ENCODE measurements at regions not wholly inside any gene's neighbourhood (a gene's known extent, or its start where the extent isn't known, plus 50 kb on each side); places are given as distances from the start of the nearest gene placed in this dataset.

DNA sequence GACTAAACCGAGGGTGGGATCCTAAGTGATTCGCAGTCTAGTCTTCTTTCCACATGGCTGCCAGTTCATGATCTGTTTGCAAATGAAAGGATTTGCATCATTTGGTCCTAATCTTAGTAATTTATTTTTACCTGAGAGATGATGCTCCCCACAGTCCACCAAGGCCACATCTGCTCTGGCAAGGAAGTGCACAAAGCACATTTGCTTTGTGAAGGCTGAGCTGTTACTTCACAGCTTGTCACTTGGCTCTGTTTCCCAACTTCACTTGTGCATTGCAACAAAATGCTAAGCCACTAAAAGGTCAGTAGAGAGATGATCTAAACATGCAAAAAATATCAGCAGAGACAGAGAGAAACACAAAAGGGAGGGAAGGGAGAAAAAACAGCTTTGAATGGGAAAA, 128.5 kb upstream of the VLDLR start:
- no peaks in the 10 kb centered on the region for H3K9me3 Mint-ChIP-seq
- H3K36me3 Mint-ChIP-seq: no peaks in the 10 kb centered on the region
- POLR2A ChIA-PET: no interaction called here
- peaks cover 2% of the 10 kb centered on the region for H3K27me3 Mint-ChIP-seq
- ATAC-seq (ENCODE audit: low read depth) (no peak), DNase-seq (no peak)
- H3K4me3 Mint-ChIP-seq: no peak overlapping the region
- no peaks in the 10 kb centered on the region for H3K4me1 Mint-ChIP-seq
- H3K27ac Mint-ChIP-seq: no peak overlapping the region

DNA sequence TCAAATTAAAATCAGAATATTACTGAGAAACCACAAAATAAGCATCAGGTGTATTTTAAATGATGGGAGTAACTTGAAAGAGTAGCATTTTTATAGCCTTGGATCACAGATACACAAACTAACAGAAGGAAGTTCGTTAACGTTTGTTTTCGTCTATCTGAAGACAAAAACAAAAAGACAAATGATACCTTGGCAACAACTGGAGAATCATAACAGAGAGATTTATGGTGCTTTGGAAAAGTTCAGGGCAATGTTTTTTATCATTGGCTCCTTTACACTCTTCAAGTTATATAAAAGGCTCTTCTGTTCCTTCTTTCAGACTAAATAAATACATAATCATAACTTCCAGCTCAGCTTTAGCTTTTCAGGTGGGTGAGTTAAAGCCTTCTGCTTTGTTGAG, 128.1 kb upstream of the VLDLR start:
- Mint-ChIP-seq H3K36me3 (no peaks in the 10 kb centered on the region), H3K27me3 (peaks cover 2% of the 10 kb centered on the region), H3K9me3 (no peaks in the 10 kb centered on the region), H3K4me3 (no peak overlapping the region), H3K4me1 (no peaks in the 10 kb centered on the region), H3K27ac (no peak overlapping the region)
- POLR2A ChIA-PET: no interaction called here
- ATAC-seq (ENCODE audit: low read depth): no peak
- no peak for DNase-seq

DNA sequence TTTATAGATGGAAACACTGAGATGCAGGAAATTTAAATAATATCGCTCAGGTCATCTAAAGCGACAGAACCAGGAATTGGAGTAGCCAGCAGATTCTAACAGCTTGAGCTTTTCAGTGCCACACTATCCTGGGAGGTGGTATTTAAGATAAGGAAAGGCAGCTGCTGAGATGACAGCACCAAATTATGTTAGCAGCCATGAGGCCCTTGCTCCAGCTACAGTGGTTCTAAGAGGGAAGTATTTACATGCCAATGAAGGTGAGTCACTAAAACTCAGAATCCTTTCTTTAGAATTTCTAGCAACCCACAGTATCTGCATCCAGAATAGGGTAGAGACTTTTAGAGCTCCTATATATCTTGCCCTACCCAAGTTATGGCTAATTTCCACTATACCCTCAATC, 127.0 kb upstream of the VLDLR start:
- no peak for DNase-seq
- no peaks in the 10 kb centered on the region for H3K4me1 Mint-ChIP-seq
- no peaks in the 10 kb centered on the region for H3K9me3 Mint-ChIP-seq
- no peak overlapping the region for H3K4me3 Mint-ChIP-seq
- ATAC-seq (ENCODE audit: low read depth): no peak
- H3K36me3 Mint-ChIP-seq: no peaks in the 10 kb centered on the region
- POLR2A ChIA-PET: no interaction called here
- no peak overlapping the region for H3K27ac Mint-ChIP-seq
- peaks cover 2% of the 10 kb centered on the region for H3K27me3 Mint-ChIP-seq

DNA sequence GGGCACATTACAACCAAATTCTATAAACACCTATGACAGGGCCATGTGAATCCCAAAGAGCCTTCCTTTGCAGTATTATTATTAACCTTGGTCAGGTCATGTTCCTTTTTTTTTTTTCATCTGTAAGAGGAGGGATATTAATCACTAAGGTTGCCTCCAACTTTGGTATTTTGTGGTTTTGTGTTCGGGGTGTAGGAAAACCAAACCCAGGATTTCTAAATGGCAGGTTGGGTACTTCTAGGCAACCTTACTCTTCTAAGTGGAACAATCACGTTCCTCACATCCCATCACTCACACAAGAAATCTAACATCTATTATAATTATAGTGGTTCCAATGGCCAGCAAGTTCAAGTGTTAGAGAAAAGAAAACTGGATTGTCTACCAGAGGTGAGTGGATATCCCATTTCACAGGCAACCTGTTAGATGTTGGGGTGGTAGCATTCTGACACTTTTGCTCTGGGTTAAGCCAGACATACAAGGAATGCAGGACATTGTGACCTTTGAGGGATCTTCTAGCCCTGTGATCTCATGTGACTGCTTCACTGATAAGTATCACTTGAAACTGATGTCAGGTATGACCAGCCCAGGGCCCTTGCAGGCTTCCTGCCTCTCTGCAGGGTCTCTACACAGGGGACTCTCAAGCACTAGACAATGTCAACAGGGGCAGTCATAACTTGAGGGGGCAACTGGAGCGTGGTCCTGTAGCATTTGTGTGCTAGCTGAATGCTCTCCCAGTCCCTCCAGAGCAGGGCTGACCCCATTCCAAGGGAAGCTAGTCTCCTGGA, 126.2 kb upstream of the VLDLR start:
- Mint-ChIP-seq H3K36me3 (no peaks in the 10 kb centered on the region), H3K27ac (no peak overlapping the region), H3K4me3 (no peak overlapping the region), H3K27me3 (peaks cover 2% of the 10 kb centered on the region), H3K9me3 (no peaks in the 10 kb centered on the region), H3K4me1 (no peaks in the 10 kb centered on the region)
- ATAC-seq (ENCODE audit: low read depth): no peak
- no peak for DNase-seq
- POLR2A ChIA-PET: no interaction called here

DNA sequence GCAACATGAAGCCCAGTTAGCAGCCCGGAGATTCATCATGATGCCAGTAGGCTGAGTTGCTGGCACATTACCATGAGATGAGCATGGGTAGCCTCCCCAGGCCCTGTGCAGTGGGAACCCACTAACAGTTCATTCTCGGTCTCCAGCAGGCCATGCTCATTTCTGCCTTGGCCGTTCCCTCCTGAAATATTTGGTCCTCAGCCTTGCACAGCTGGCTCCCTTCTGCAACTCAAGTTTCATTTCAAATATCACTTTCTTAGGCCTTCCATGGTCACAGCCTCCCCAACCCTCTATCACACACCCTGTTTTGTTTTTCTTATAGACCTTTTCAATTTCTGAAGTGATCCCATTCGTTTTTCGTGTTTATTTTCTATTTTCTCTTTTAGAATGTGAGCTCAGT, 125.4 kb upstream of the VLDLR start:
- DNase-seq (no peak), ATAC-seq (ENCODE audit: low read depth) (no peak)
- H3K4me1 Mint-ChIP-seq: no peaks in the 10 kb centered on the region
- H3K27ac Mint-ChIP-seq: no peak overlapping the region
- H3K4me3 Mint-ChIP-seq: no peak overlapping the region
- H3K27me3 Mint-ChIP-seq: peaks cover 2% of the 10 kb centered on the region
- no peaks in the 10 kb centered on the region for H3K9me3 Mint-ChIP-seq
- POLR2A ChIA-PET: no interaction called here
- H3K36me3 Mint-ChIP-seq: no peaks in the 10 kb centered on the region

DNA sequence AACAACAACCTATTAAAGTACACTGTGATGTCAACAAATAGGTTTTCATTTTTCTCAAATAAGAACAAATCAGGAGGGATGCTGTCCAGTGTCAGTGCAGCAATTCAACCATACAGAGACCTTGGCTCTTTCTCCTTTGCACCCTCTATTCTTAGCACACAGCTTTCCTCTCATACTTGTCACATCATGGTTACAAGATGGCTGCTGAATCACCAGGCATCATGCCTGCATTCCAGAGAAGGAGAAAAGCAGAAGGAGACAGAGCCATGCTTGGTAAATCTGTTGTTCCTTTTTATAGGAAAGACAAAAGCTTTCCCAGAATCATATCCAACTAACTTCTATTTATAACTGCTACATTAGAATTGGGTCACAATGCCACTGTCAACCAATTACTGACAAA, 124.7 kb upstream of the VLDLR start:
- H3K27me3 Mint-ChIP-seq: peaks cover 2% of the 10 kb centered on the region
- ATAC-seq (ENCODE audit: low read depth) (no peak), DNase-seq (no peak)
- no peak overlapping the region for H3K4me3 Mint-ChIP-seq
- no peak overlapping the region for H3K27ac Mint-ChIP-seq
- no peaks in the 10 kb centered on the region for H3K4me1 Mint-ChIP-seq
- no peaks in the 10 kb centered on the region for H3K9me3 Mint-ChIP-seq
- POLR2A ChIA-PET: no interaction called here
- no peaks in the 10 kb centered on the region for H3K36me3 Mint-ChIP-seq

DNA sequence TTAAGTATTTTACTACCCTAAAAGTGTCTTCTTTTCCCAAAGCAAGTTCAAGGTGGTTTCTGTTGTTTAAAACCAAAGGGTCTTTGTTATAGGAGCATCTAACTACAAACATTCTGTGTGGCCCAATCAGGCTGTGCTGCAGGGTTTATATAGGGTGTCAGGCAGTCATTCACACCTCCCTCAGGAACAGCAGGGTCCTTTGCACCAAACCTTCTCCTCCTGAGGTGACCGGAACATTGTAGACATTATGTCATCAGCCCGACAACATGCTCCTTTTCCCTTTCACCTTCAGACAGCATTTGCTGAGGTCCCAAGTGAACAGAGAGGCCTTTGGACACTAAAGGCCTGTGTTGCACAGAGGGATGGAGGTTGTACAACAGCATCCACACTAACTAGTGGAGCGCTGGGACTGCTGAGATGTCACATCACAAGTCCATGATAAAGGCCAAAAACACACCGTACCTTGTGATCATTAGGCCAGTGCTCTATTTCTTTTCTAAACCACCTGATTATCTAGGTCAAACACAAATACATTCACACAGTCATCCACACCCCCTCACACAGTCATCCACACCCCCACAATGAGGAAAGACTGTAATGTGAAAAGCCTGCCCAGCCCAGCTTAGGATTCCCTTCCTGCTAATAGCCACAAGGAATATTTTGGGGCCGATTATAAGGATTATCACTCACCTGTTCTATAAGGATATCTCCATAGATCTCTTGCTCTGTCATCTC, 123.8 kb upstream of the VLDLR start:
- Mint-ChIP-seq H3K36me3 (no peaks in the 10 kb centered on the region), H3K4me1 (no peaks in the 10 kb centered on the region), H3K4me3 (no peak overlapping the region), H3K9me3 (no peaks in the 10 kb centered on the region), H3K27me3 (peaks cover 2% of the 10 kb centered on the region), H3K27ac (no peak overlapping the region)
- DNase-seq (no peak), ATAC-seq (ENCODE audit: low read depth) (no peak)
- POLR2A ChIA-PET: no interaction called here

DNA sequence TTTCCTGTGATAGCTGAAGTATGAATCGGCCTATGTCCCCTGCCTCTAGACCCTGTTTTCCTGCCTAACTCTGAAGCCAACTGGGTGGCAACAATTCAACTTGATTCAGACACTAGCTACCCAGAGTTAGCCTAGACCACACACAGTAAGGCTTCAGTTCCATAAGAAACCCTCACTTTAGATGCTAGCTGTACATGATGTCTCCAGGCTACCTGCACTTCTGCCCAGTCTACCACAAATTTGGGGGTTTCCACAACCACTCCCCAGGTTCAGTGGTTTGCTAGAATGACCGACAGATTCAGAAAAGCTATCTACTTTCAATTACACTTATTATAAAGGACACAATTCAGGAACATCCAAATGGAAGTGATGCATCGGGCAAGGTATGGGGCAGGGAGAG, 119.4 kb upstream of the VLDLR start:
- Mint-ChIP-seq H3K27me3 (peaks cover under 1% of the 10 kb centered on the region), H3K9me3 (no peaks in the 10 kb centered on the region), H3K27ac (no peak overlapping the region), H3K4me1 (no peaks in the 10 kb centered on the region), H3K4me3 (no peak overlapping the region), H3K36me3 (no peaks in the 10 kb centered on the region)
- POLR2A ChIA-PET: no interaction called here
- ATAC-seq (ENCODE audit: low read depth) (no peak), DNase-seq (no peak)

DNA sequence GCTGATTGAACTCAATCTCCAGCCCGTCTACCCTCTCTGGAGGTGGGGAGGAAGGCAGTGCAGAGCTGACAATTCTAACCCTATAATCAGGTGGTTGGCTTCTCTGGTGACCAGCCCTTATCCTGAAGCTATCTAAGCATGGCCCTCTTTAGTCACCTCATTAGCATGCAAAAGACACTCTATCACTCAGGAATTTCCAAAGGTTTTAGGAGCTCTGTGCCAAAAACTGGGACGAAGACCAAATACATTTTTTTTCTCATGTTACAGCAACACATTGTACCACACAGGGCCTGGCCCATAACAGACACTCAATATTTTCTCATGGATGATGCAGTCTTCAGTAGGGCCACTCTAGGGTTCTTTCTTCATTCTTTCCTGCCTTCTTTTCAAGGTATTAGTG, 118.8 kb upstream of the VLDLR start:
- no peaks in the 10 kb centered on the region for H3K9me3 Mint-ChIP-seq
- H3K27ac Mint-ChIP-seq: no peak overlapping the region
- H3K4me1 Mint-ChIP-seq: no peaks in the 10 kb centered on the region
- POLR2A ChIA-PET: no interaction called here
- no peak overlapping the region for H3K4me3 Mint-ChIP-seq
- ATAC-seq (ENCODE audit: low read depth): no peak
- no peaks in the 10 kb centered on the region for H3K27me3 Mint-ChIP-seq
- DNase-seq: no peak
- no peaks in the 10 kb centered on the region for H3K36me3 Mint-ChIP-seq

DNA sequence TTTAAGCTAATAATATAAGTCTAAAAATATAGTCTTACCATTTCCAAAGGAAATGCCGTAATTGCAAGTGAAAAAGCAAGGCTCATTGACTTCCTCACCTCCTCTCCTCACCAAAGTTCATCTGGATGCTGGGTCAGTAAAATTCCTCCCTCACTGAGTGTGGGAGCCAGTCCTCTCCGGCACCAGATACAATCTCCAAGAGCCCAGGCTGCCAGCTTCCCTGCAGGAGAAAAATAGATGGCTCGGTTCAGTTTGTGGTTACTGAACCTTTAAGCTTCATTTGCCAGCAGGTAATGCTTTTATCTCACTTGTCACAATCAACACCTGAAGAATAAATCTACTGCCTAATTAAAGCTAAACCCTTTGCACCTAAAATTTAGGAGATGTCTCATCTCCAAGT, 115.3 kb upstream of the VLDLR start:
- no peak for ATAC-seq (ENCODE audit: low read depth)
- no peak for DNase-seq
- peaks cover 1% of the 10 kb centered on the region for H3K9me3 Mint-ChIP-seq
- no peaks in the 10 kb centered on the region for H3K36me3 Mint-ChIP-seq
- POLR2A ChIA-PET: no interaction called here
- no peak overlapping the region for H3K27ac Mint-ChIP-seq
- H3K27me3 Mint-ChIP-seq: no peaks in the 10 kb centered on the region
- no peaks in the 10 kb centered on the region for H3K4me1 Mint-ChIP-seq
- H3K4me3 Mint-ChIP-seq: no peak overlapping the region

DNA sequence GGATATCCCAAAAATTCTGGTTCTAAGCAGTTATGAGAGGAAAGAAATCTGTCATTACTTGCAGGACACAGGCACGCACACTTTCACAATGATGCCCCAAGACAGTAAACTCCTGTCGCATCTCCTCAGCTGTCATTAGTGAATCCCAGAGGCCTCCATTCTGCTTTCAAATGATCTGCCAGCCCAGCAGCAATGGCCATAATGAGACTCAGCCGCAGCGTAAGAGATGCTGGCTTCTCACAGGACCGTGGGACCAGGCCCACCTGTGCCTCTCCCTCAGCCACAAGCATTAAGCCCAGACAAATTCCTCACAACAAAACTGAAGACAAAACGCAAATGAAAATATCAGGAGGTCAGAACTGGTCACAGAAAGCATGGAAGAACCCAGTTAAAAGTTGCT, 98.0 kb upstream of the VLDLR start:
- H3K27me3 Mint-ChIP-seq: no peaks in the 10 kb centered on the region
- POLR2A ChIA-PET: no interaction called here
- no peak for ATAC-seq (ENCODE audit: low read depth)
- H3K9me3 Mint-ChIP-seq: peaks cover 6% of the 10 kb centered on the region
- no peak overlapping the region for H3K4me3 Mint-ChIP-seq
- no peaks in the 10 kb centered on the region for H3K4me1 Mint-ChIP-seq
- H3K36me3 Mint-ChIP-seq: no peaks in the 10 kb centered on the region
- no peak for DNase-seq
- no peak overlapping the region for H3K27ac Mint-ChIP-seq

DNA sequence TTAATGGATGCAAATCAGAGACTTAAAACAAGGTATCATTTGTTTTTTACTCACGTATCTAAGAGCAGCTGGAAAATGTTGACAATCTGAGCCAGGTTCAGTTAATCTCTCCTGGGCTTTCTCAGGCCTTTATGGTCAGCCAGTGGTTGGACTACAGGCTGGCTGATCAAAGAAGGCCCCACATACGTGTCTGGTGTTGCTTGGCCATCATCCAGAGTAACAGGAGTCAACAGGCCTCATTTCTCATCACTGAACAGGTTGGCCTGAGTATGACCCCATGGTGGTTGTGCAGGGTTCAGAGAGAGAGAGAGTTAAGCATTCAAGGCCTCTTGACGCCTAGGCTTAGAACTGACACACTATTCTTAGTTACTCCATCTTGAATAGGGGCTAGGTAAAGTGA, 97.0 kb upstream of the VLDLR start:
- H3K4me3 Mint-ChIP-seq: no peak overlapping the region
- H3K4me1 Mint-ChIP-seq: no peaks in the 10 kb centered on the region
- peaks cover 3% of the 10 kb centered on the region for H3K9me3 Mint-ChIP-seq
- no peaks in the 10 kb centered on the region for H3K36me3 Mint-ChIP-seq
- H3K27me3 Mint-ChIP-seq: no peaks in the 10 kb centered on the region
- ATAC-seq (ENCODE audit: low read depth) (no peak), DNase-seq (no peak)
- POLR2A ChIA-PET: no interaction called here
- no peak overlapping the region for H3K27ac Mint-ChIP-seq

DNA sequence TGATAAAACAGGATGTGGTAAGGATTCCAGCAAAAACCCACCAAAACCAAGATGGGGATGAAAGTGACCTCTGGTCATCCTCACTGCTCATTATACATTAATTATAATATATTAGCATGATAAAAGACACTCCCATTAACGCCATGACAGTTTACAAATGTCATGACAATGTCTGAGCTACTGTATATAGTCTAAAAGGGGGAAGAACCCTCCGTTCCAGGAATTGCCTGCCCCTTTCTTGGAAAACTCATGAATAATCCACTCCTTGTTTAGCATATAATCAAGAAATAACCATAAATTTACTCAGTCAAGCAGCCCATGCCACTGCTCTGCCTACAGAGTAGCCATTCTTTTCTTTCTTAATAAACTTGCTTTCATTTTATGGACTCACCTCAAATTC, 96.4 kb upstream of the VLDLR start:
- Mint-ChIP-seq H3K4me1 (no peaks in the 10 kb centered on the region), H3K4me3 (no peak overlapping the region), H3K27ac (no peak overlapping the region), H3K27me3 (no peaks in the 10 kb centered on the region), H3K36me3 (no peaks in the 10 kb centered on the region), H3K9me3 (peaks cover 3% of the 10 kb centered on the region)
- POLR2A ChIA-PET: no interaction called here
- ATAC-seq (ENCODE audit: low read depth): no peak
- DNase-seq: no peak

DNA sequence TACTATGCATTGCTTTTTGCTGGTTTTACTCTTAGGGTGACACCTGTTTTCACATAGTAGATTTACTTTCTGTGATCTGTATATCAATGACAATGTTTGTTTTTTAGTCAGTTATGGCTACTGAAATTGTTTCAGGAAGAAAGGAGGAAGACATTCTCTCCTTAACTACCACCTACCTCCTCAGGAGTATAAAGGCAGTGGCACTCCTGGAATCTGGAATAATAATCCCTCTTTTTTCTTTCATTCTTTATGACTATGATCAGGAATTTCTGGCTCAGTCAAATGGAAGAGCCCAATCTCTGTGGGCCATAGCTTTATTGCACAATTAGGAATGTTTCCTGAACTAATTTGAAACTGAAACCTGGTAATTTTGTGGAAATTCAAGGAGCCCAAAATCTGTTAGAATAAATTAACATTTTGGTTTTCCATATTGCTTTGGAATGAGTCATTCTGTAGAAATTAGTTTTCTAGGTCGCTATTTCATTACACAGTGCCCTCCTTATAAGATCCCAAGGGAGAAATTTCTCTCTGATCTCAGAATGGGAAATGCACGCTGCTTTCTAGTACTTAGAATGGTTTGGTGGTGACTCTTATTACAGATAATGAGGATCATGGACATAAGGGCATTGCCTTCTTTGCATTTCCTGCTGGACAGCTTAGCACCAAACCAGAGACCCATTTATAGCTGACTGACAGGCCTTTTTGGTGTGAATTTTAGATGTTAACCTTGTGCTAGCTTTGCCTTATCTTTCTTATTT, 95.3 kb upstream of the VLDLR start:
- Mint-ChIP-seq H3K4me3 (no peak overlapping the region), H3K36me3 (no peaks in the 10 kb centered on the region), H3K4me1 (no peaks in the 10 kb centered on the region), H3K9me3 (peaks cover 3% of the 10 kb centered on the region), H3K27ac (no peak overlapping the region), H3K27me3 (no peaks in the 10 kb centered on the region)
- ATAC-seq (ENCODE audit: low read depth) (no peak), DNase-seq (no peak)
- POLR2A ChIA-PET: no interaction called here
